Activated CD4-positive, alpha-beta T cell treated with anti-CD3 and anti-CD28 coated beads, Interleukin-2, amount 50 U/mL, for 4 hours (primary cell): ENCODE measurements at regions not wholly inside any gene's neighbourhood (a gene's known extent, or its start where the extent isn't known, plus 50 kb on each side); places are given as distances from the start of the nearest gene placed in this dataset.
"Not testable (repeated sequence)": the region's sequence is repeated elsewhere in the genome, so short reads cannot be mapped to it uniquely, and the experiment has no call there.

Source experiments
- DNase-seq, 2 experiments: peaks; one replicate each; pipeline ENCODE4 v3.0.0-alpha.2; 2020

DNA sequence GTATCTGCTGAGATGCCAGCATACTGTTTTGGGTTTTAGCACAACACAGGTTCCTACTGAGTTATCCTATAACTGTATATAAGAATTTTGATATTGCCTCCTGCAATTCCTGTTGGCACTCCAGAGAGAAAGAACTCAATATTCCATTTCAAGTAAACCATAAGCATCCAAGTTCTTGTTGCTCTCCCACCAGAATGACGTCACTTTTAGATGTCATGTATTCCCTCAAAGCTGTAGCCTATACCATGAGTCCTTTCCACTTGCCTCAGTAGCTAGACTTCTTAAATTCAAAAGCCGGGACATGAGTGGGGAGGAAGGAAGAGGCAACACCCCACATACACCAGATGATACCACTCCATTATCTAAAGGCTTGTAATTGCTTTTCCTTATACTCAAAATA lies 171.5 kb downstream of the ALDH8A1 start:
- no peak for DNase-seq

- no peak for DNase-seq
Observed at GRCh38 chr6:134774201-134774638, 175.7 kb downstream of the ALDH8A1 start.

GRCh38 chr6:134772671-134773360 lies 177.1 kb downstream of the ALDH8A1 start:
- DNase-seq: no peak

DNA sequence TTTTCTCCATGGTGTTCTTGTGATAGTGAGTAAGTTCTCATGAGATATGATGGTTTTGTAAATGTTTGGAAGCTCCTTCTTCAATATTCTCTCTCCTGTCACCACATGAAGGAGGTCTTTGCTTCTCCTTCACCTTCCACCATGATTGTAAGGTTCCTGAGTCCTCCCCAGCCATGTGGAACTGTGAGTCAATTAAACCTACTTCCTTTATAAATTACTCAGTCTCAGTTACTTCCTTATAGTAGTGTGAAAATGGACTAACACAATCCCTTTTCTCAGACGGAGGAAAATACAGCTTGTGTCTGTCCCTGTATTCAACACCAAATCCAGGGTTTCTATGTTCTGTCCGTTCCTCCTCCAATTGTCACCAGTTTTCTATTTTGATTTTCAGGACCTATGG lies 181.0 kb downstream of the ALDH8A1 start:
- no peak for DNase-seq

- DNase-seq: no peak
Observed at GRCh38 chr6:134766497-134766896, 183.4 kb downstream of the ALDH8A1 start.

DNA sequence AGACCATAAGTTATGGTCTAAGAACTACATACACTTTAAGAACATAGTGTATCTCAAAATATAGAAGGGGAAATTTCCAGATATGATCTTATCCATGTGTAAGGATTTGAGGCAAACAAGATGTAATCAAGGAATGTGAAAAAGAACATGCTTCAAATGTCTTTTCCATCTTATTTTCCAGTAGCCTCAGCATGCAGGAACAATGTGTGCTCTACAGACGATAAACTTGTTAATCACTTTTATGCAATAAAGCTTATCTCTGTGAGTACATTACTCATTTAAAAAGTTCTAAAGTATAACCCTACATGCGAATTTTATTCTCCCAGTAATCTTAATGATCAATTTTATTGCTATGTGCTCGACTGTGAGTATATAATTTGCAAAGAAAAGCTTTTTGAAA lies 185.2 kb downstream of the ALDH8A1 start:
- DNase-seq: no peak

DNA sequence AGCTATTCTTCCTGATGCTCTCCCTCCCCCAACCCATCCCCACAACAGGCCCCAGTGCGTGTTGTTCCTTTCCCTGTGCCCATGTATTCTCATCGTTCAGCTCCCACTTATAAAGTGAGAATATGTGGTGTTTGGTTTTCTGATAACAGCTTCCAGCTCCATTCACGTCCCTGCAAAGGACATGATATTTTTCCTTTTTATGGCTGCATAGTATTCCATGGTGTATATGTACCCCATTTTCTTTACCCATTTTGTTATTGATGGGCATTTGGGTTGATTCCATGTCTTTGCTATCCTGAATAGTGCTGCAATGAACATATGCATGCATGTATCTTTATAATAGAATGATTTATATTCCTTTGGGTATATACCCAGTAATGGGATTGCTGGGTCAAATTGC lies 186.3 kb downstream of the ALDH8A1 start:
- not testable (repeated sequence) for DNase-seq

DNA sequence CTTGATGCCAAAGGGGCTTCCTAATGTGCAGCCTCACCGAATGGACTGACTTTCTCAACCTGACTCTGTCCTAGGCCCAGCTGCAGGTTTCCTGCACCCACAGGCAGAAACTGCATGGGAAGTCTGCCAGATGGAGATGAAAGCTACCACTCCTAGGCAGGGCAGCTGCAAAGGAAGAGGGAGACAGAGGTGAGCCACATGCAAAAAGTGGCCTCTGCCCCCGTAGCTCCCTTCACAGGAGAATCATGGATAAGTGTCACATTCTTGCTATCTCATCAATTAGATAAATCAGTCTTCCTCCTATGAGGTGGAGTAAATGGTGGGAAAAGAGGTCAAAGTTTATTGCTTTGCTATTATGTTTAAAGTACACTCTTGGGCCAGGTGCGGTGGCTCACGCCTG lies 191.3 kb downstream of the ALDH8A1 start:
- DNase-seq: no peak

DNA sequence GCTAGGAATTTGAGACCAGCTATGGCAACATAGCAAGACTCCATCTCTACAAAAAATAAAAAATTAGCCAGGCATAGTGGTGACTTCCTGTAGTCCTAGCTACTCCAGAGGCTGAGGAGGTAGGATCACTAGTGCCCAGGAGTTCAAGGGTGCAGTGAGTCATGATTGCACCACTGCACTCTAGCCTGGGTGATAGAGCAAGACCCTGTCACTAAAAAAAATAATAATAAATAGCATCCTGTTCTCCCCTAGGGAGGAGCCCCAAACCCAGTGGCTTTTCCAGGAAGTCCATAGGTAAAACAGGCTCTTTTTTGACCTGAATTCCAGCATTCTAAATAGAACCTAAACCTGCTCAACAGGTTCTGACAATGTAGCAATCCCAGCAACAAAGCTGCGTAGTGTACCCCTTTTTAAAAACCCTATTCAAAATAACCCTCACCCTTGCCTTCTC lies 192.0 kb downstream of the ALDH8A1 start:
- DNase-seq: no peak

- DNase-seq: no peak
Observed at GRCh38 chr6:134756374-134757025, 193.4 kb downstream of the ALDH8A1 start.

GRCh38 chr6:134754013-134754690 lies 195.7 kb downstream of the ALDH8A1 start:
- DNase-seq: no peak

GRCh38 chr6:134753001-134753400 lies 196.9 kb downstream of the ALDH8A1 start:
- DNase-seq: no peak

DNA sequence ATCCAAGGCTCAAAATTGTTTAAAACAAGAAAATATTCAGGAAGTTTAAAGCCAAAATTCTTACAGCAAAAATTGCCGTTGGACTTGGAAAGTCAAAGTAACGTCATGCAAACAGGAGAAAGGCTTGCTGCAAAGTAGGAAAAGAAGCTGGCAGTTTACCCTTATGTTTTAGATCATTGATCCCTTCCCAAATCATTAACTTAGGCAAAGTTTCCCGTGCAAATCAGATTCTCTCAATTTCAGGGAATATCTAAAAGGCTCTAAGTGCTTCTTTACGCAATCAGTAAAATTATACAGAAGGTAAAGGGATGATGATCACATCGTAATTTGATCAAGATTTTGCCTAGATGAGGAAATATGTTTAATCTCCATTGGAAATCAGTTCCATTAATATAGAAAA lies 197.5 kb downstream of the ALDH8A1 start:
- no peak for DNase-seq

GRCh38 chr6:134750669-134751068 lies 199.2 kb downstream of the ALDH8A1 start:
- no peak for DNase-seq

GRCh38 chr6:134748484-134748883 lies 201.4 kb downstream of the ALDH8A1 start:
- DNase-seq: no peak

GRCh38 chr6:134747197-134747596 lies 202.7 kb downstream of the ALDH8A1 start:
- not testable (repeated sequence) for DNase-seq

DNA sequence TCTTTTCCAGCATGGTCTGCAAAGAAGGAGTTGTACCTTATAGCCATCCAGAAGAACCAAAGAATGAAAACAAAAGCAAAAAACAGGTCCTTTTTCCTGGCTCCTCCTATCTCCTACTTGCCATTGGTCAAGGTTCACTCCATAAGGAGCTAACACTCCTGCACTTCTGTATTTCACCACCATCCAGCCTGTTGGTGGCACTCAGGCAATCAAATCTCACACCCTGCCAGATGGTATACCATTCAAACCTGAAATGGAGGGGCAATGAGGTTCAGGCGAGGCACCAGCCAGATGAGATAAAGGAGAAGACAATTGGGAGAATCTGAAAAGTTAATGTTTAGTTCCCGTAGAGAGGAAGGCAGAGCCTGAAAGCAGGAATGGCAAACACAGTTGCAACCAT lies 203.8 kb downstream of the ALDH8A1 start:
- DNase-seq: no peak

DNA sequence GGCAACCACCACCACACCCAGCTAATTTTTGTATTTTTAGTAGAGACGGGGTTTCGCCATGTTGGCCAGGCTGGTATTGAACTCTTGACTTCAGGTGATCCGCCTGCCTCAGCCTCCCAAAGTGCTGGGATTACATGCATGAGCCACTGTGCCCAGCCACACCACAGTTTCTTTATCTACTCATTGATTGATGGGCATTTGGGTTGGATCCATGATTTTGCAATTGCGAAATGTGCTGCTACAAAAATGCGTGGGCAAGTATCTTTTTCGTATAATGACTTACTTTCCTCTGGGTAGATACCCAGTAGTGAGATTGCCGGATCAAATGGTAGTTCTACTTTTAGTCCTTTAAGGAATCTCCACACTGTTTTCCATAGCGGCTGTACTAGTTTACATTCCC lies 204.7 kb downstream of the ALDH8A1 start:
- not testable (repeated sequence) for DNase-seq

GRCh38 chr6:134744301-134744700 lies 205.6 kb downstream of the ALDH8A1 start:
- no peak for DNase-seq

GRCh38 chr6:134741200-134741536 lies 208.7 kb downstream of the ALDH8A1 start:
- DNase-seq: no peak

- DNase-seq: no peak
Observed at GRCh38 chr6:134740473-134741199, 209.3 kb downstream of the ALDH8A1 start.

- no peak for DNase-seq
Observed at GRCh38 chr6:134740027-134740373, 209.9 kb downstream of the ALDH8A1 start.

DNA sequence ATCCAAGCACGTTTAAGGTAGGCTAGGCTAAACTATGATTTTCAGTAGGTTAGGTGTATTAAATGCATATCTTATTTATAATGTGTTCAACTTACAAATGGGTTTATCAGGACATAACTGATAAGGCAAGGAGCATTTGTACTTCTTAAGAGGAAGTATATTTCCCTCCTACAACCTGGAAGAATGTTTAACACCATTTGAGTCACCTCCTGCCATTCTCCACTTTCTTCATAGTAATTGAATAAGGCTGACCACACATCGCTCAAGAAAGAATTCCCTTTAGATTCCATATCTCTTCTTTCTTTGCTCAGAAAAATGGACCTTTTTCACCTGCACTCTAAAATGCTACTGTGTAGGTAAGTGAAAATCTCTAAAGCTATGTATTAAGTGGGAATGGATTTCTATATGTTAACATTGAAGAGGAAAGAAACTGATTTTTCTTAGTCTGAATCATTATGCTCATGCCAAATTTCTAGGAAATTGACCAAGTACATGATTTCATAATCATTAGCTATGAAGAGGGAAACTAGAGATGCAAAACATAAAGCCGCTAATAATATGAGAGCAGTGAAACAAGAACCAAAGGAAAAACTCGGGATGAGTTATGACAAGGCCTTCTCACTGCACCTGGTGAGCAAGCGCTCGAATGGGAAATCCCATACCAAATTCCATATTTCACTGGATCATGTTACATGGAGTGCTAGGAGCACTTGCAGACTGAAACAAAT lies 210.4 kb downstream of the ALDH8A1 start:
- DNase-seq: no peak
